ENCODE measurements at regions not wholly inside any gene's neighbourhood (a gene's known extent, or its start where the extent isn't known, plus 50 kb on each side); places are given as distances from the start of the nearest gene placed in this dataset.

DNA sequence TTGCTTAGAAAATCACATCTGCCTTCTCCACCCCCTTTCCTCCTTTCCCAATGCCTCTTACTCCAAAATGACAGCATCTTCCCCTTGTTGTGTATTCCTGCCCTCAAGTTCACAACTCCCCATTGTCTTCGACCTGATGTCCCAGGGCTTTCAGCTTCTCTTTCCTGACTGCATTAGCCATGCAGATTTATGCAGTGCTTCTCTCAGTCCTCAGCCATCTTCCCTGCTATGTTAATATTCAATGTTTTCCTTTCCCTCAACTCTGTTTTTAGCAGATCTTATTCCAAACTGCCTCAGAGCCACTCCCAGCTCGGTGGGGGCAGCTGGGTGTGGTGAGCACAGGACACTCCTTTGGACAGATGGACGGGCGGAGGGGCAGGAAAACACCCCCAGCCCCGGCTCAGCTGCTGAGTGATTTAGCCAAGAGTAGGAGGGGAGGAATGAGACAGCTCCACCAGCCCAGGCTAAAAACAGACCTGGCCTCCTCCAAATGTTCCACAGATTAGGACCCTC lies 71.0 kb downstream of the CD2 start:
- Histone ChIP-seq H3K9me3 (ENCODE audit: control insufficient read depth in 4 of 4, insufficient read depth in 3 of 4, low read length in 3 of 4) (no peaks in the 10 kb centered on the region), H3K27me3 (ENCODE audit: control insufficient read depth in 3 of 3, insufficient read depth in 3 of 3, low read length in 2 of 3) (no peaks in the 10 kb centered on the region), H3K4me1 (ENCODE audit: control insufficient read depth in 5 of 5, insufficient read depth in 5 of 5, low read length in 5 of 5) (peaks cover 0 to 14% (median 3%) of the 10 kb centered on the region in 5 donors), H3K9ac (ENCODE audit: insufficient read depth in 1 of 2, low read length in 2 of 2) (no peak overlapping the region), H3K4me3 (no peak overlapping the region), H3K36me3 (ENCODE audit: control insufficient read depth in 4 of 4, insufficient read depth in 4 of 4, low read length in 4 of 4) (no peaks in the 10 kb centered on the region), H3K27ac (ENCODE audit: low read depth in 1 of 2, low read length in 1 of 2) (no peak overlapping the region)
- TF ChIP-seq, protein P1, sequence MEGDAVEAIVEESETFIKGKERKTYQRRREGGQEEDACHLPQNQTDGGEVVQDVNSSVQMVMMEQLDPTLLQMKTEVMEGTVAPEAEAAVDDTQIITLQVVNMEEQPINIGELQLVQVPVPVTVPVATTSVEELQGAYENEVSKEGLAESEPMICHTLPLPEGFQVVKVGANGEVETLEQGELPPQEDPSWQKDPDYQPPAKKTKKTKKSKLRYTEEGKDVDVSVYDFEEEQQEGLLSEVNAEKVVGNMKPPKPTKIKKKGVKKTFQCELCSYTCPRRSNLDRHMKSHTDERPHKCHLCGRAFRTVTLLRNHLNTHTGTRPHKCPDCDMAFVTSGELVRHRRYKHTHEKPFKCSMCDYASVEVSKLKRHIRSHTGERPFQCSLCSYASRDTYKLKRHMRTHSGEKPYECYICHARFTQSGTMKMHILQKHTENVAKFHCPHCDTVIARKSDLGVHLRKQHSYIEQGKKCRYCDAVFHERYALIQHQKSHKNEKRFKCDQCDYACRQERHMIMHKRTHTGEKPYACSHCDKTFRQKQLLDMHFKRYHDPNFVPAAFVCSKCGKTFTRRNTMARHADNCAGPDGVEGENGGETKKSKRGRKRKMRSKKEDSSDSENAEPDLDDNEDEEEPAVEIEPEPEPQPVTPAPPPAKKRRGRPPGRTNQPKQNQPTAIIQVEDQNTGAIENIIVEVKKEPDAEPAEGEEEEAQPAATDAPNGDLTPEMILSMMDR (IDR thresholded peaks at IDR 0.05; ENCODE audit: control extremely low read depth, extremely low read depth): no peak
- DNase-seq: peak; percentile 33 to 49 (median 48)
- ATAC-seq (ENCODE audit: insufficient read depth, low FRiP score): no peak
- 46 to 73% methylated on average over 5 of the region's 5 CpGs for WGBS, 2 donors

DNA sequence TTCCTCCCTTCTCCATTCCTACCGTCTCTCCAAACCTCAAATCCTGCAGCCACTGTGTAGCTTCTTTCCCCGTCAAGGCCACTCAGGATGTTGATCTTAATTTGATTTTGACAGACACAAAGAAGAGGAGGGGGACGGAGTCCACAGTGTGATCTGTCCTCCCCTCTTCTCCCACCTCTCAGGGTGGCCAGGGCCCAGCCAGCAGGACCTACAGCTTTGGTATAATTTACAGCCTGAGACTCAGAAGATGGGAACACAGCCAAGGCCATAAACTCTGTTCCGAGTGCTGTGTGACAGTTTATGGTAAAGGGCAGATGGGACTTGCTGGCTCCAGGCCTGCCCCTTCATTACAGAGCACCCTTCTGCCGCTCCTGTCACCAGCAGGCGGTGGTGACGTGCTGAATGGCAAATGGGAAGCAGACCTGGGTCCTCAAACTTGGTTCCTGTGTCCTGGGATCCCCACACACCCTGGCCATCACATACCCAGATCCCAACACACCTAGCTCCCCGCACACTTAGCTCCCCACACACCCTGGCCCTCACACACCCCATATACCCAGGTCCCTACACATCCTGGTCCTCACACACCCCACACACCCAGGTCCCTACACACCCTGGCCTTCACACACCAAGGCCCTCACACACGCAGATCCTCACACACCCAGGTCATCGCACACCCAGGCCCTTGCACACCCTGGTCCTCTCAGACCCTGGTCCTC lies 71.6 kb downstream of the CD2 start:
- Histone ChIP-seq H3K9ac (ENCODE audit: insufficient read depth in 1 of 2, low read length in 2 of 2) (no peak overlapping the region), H3K9me3 (ENCODE audit: control insufficient read depth in 4 of 4, insufficient read depth in 3 of 4, low read length in 3 of 4) (no peaks in the 10 kb centered on the region), H3K4me1 (ENCODE audit: control insufficient read depth in 5 of 5, insufficient read depth in 5 of 5, low read length in 5 of 5) (peaks cover 0 to 14% (median 3%) of the 10 kb centered on the region in 5 donors), H3K27me3 (ENCODE audit: control insufficient read depth in 3 of 3, insufficient read depth in 3 of 3, low read length in 2 of 3) (no peaks in the 10 kb centered on the region), H3K36me3 (ENCODE audit: control insufficient read depth in 4 of 4, insufficient read depth in 4 of 4, low read length in 4 of 4) (no peaks in the 10 kb centered on the region), H3K27ac (ENCODE audit: low read depth in 1 of 2, low read length in 1 of 2) (no peak overlapping the region), H3K4me3 (no peak overlapping the region)
- peak; percentile 34 to 58 (median 37) for DNase-seq
- ATAC-seq (ENCODE audit: insufficient read depth, low FRiP score): no peak
- TF ChIP-seq, protein P1 (IDR thresholded peaks at IDR 0.05; ENCODE audit: control extremely low read depth, extremely low read depth): no peak
- 78 to 80% methylated on average over 10 of the region's 10 CpGs for WGBS, 2 donors

DNA sequence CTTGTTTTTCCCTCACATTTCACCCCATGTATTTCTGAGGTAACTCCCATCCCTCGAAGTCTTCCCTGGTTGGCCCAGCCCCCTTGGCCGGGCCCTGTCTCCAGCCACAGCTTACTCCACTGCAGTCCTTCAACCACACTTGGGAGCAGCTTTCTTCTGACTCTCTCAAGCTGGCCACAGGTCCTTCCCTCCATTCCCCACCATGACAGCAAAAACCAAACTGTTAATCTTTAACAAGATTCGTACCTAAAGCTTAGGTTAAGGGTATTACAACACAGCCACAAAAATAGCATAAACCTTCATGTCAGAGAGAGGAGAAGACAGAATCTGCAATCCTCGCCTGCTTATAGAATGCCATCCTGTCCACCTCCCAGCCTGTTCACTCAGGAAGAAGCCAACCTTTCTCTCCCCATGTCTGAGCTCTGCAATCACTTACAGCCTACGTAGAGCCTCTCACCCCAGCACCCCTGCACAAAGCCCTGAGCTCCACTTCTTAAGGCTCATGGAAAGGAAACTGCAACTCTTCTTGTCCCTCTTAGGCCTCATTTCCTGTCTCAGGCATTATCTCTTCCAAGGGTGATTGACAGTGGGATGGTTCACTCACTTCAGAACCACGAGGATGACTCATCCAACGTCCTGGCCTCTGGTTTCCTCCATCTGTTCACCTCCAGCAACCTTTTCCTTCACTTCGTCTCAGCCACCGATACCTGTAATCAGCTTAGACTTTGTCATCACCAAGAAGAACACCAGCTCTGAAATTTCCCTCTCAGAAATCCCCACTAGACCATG lies 72.8 kb downstream of the CD2 start:
- no peak overlapping the region for H3K27ac ChIP-seq (ENCODE audit: low read depth in 1 of 2, low read length in 1 of 2)
- TF ChIP-seq, protein P1 (IDR thresholded peaks at IDR 0.05; ENCODE audit: control extremely low read depth, extremely low read depth): no peak
- whole genome bisulfite sequencing, 2 donors: 47 to 58% methylated on average over 9 of the region's 9 CpGs
- no peaks in the 10 kb centered on the region for H3K9me3 ChIP-seq (ENCODE audit: control insufficient read depth in 4 of 4, insufficient read depth in 3 of 4, low read length in 3 of 4)
- no peaks in the 10 kb centered on the region for H3K36me3 ChIP-seq (ENCODE audit: control insufficient read depth in 4 of 4, insufficient read depth in 4 of 4, low read length in 4 of 4)
- H3K9ac ChIP-seq (ENCODE audit: insufficient read depth in 1 of 2, low read length in 2 of 2): no peak overlapping the region
- DNase-seq (no peak), ATAC-seq (ENCODE audit: insufficient read depth, low FRiP score) (no peak)
- H3K4me3 ChIP-seq: no peak overlapping the region
- H3K4me1 ChIP-seq (ENCODE audit: control insufficient read depth in 5 of 5, insufficient read depth in 5 of 5, low read length in 5 of 5): peaks cover 0 to 14% (median 3%) of the 10 kb centered on the region in 5 donors
- no peaks in the 10 kb centered on the region for H3K27me3 ChIP-seq (ENCODE audit: control insufficient read depth in 3 of 3, insufficient read depth in 3 of 3, low read length in 2 of 3)

Data from lung (tissue), 11 donors.